H1 (cell line): ENCODE measurements at regions not wholly inside any gene's neighbourhood (a gene's known extent, or its start where the extent isn't known, plus 50 kb on each side); places are given as distances from the start of the nearest gene placed in this dataset.

Source experiments
- CTCF ChIA-PET: fragments of 300-600 bp; sonication (Branson Sonifier 250); formaldehyde crosslinking; loops from one replicate; lab custom pipeline; 2021; ENCODE audit not compliant: partially characterized antibody; lab: Charles Lee
- POLR2A ChIA-PET: fragments of 300-600 bp; sonication (Branson Sonifier 250); formaldehyde crosslinking; loops from one replicate; lab custom pipeline; 2021; ENCODE audit warnings: inconsistent platforms; ENCODE audit not compliant: partially characterized antibody; lab: Charles Lee
- DNase-seq, 2 experiments: peaks; one replicate each; pipeline versions ENCODE4 v3.0.0 to v3.0.0-alpha.2; 2010 to 2022; ENCODE audit warnings: low spot score in 2 of 2, low read depth in 1 of 2, mixed read lengths in 1 of 2
- FAIRE-seq: peaks from 2 replicates; lab custom pipeline; 2011; peaks lifted over from hg19 to GRCh38; lab: Jason Lieb, UNC
- H2AFZ ChIP-seq: 2 replicates; pipeline ENCODE4 v1.8.1; 2012; ENCODE audit warnings: low read length, inconsistent platforms
- H2AK5ac ChIP-seq: 2 replicates; pipeline ENCODE4 v1.6.1; 2013; ENCODE audit warnings: low read depth, low read length
- H2BK120ac ChIP-seq: replicated peaks from 2 replicates; pipeline ENCODE3; 2013; ENCODE audit warnings: low read depth, low read length, inconsistent platforms
- H2BK12ac ChIP-seq: 2 replicates; pipeline ENCODE4 v1.6.1; 2013; ENCODE audit warnings: low read depth, low read length
- H2BK15ac ChIP-seq: 2 replicates; pipeline ENCODE4 v1.6.1; 2013; ENCODE audit warnings: low read length
- H2BK20ac ChIP-seq: 2 replicates; pipeline ENCODE4 v1.6.1; 2013; ENCODE audit warnings: low read length
- H2BK5ac ChIP-seq: 2 replicates; pipeline ENCODE4 v1.6.1; 2013; ENCODE audit warnings: low read depth, low read length
- H3K14ac ChIP-seq: 2 replicates; pipeline ENCODE4 v1.6.1; 2013; ENCODE audit warnings: inconsistent platforms; ENCODE audit not compliant: insufficient read length
- H3K18ac ChIP-seq: 2 replicates; pipeline ENCODE4 v1.6.1; 2013; ENCODE audit warnings: low read length; ENCODE audit errors: extremely low read depth
- H3K23ac ChIP-seq: 2 replicates; pipeline ENCODE4 v1.6.1; 2013; ENCODE audit warnings: inconsistent platforms; ENCODE audit not compliant: insufficient read length
- H3K23me2 ChIP-seq: 2 replicates; pipeline ENCODE4 v1.6.1; 2013; ENCODE audit warnings: low read depth, low read length
- H3K27ac ChIP-seq: 2 replicates; pipeline ENCODE4 v1.6.1; 2011; ENCODE audit warnings: low read depth, low read length, inconsistent platforms
- H3K27me3 ChIP-seq, 4 experiments: replicated peaks in 1 of 4; 1 replicate in 1 of 4; 2 replicates in 3 of 4; pipeline versions ENCODE4 v1.6.1 to v1.8.1; 2011 to 2013; ENCODE audit warnings: low read length in 3 of 4, mild to moderate bottlenecking in 3 of 4, inconsistent platforms in 2 of 4, mixed read lengths in 2 of 4, moderate library complexity in 1 of 4; ENCODE audit not compliant: control insufficient read depth in 3 of 4, insufficient read depth in 3 of 4; ENCODE audit errors: extremely low read depth in 1 of 4
- H3K36me3 ChIP-seq, 4 experiments: 2 replicates each; pipeline versions ENCODE4 v1.6.1 to v1.8.1; 2011 to 2013; ENCODE audit warnings: mild to moderate bottlenecking in 4 of 4, low read length in 3 of 4, moderate library complexity in 2 of 4, control low read depth in 1 of 4, inconsistent platforms in 1 of 4; ENCODE audit not compliant: insufficient read depth in 4 of 4, control insufficient read depth in 2 of 4
- H3K4ac ChIP-seq: replicated peaks from 2 replicates; pipeline ENCODE3; 2013; ENCODE audit warnings: low read length, low read depth, mixed read lengths, inconsistent platforms; ENCODE audit not compliant: insufficient read length
- H3K4me1 ChIP-seq, 4 experiments: replicated peaks in 1 of 4; 1 replicate in 1 of 4; 2 replicates in 3 of 4; pipeline versions ENCODE4 v1.6.1 to v1.8.1; 2011 to 2013; ENCODE audit warnings: low read length in 3 of 4, inconsistent platforms in 2 of 4, mixed read lengths in 1 of 4; ENCODE audit not compliant: insufficient read depth in 4 of 4, control insufficient read depth in 3 of 4
- H3K4me2 ChIP-seq, 2 experiments: 2 replicates each; pipeline versions ENCODE4 v1.6.1 to v1.8.1; 2011 to 2013; ENCODE audit warnings: low read depth in 2 of 2, low read length in 2 of 2, control low read depth in 1 of 2, inconsistent platforms in 1 of 2, mild to moderate bottlenecking in 1 of 2; ENCODE audit not compliant: insufficient read depth in 1 of 2
- H3K4me3 ChIP-seq, 4 experiments: fragments of 200-600, 300-600 bp in 1 of 4; sonication (generic), shearing (Covaris generic), sonication (Bioruptor Twin) in 1 of 4; 2 replicates each; pipeline versions ENCODE4 v1.5.1 to v1.8.1; 2011 to 2016; ENCODE audit warnings: low read length in 4 of 4, low read depth in 3 of 4, control low read depth in 2 of 4, inconsistent platforms in 2 of 4, mild to moderate bottlenecking in 2 of 4, mixed read lengths in 1 of 4, moderate library complexity in 1 of 4; ENCODE audit not compliant: insufficient read depth in 2 of 4; ENCODE audit errors: extremely low read depth in 1 of 4
- H3K56ac ChIP-seq: replicated peaks from 2 replicates; pipeline ENCODE3; 2013; ENCODE audit warnings: low read depth, mild to moderate bottlenecking, mixed read lengths, low read length, inconsistent platforms; ENCODE audit not compliant: insufficient read length
- H3K79me1 ChIP-seq: 2 replicates; pipeline ENCODE4 v1.6.1; 2013; ENCODE audit warnings: low read depth, low read length, control low read depth
- H3K79me2 ChIP-seq, 2 experiments: 2 replicates each; pipeline versions ENCODE4 v1.6.1 to v1.8.1; 2012 to 2013; ENCODE audit warnings: low read length in 2 of 2, mild to moderate bottlenecking in 2 of 2, inconsistent platforms in 1 of 2; ENCODE audit not compliant: insufficient read depth in 2 of 2, control insufficient read depth in 1 of 2
- H3K9ac ChIP-seq, 4 experiments: replicated peaks in 1 of 4; 1 replicate in 1 of 4; 2 replicates in 3 of 4; pipeline versions ENCODE4 v1.6.1 to v1.8.1; 2011 to 2013; ENCODE audit warnings: low read depth in 3 of 4, low read length in 3 of 4, control low read depth in 2 of 4, mild to moderate bottlenecking in 2 of 4, moderate library complexity in 2 of 4, inconsistent platforms in 1 of 4; ENCODE audit errors: extremely low read depth in 1 of 4
- H3K9me3 ChIP-seq, 2 experiments: 2 replicates each; pipeline versions ENCODE4 v1.6.1 to v1.8.1; 2012 to 2013; ENCODE audit warnings: mild to moderate bottlenecking in 2 of 2, moderate library complexity in 2 of 2, control low read depth in 1 of 2, inconsistent platforms in 1 of 2, low read depth in 1 of 2, low read length in 1 of 2, mixed read lengths in 1 of 2; ENCODE audit not compliant: insufficient read depth in 2 of 2
- H4K20me1 ChIP-seq, 2 experiments: replicated peaks in 1 of 2; 2 replicates each; pipeline versions ENCODE3 to v1.8.1; 2011 to 2013; ENCODE audit warnings: inconsistent platforms in 2 of 2, low read length in 2 of 2, mild to moderate bottlenecking in 1 of 2; ENCODE audit not compliant: insufficient read depth in 2 of 2, control insufficient read depth in 1 of 2
- H4K5ac ChIP-seq: 2 replicates; pipeline ENCODE4 v1.6.1; 2013; ENCODE audit warnings: low read length, low read depth, mixed read lengths, inconsistent platforms; ENCODE audit not compliant: insufficient read length
- H4K8ac ChIP-seq: 2 replicates; pipeline ENCODE4 v1.8.0; 2013; ENCODE audit warnings: mild to moderate bottlenecking, moderate library complexity, low read length, inconsistent platforms; ENCODE audit not compliant: insufficient read depth; ENCODE audit errors: extremely low read depth
- H4K91ac ChIP-seq: replicated peaks from 2 replicates; pipeline ENCODE3; 2013; ENCODE audit warnings: low read length, mixed read lengths, inconsistent platforms; ENCODE audit not compliant: insufficient read length
- ASH2L ChIP-seq: fragments of 200-600, 300-600 bp; sonication (generic); IDR thresholded peaks from one replicate; pipeline ENCODE4 v1.7.1; 2017; ENCODE audit warnings: low read length
- CTBP2 ChIP-seq: IDR thresholded peaks from 2 replicates; pipeline ENCODE4 v1.7.0; 2011; ENCODE audit warnings: borderline replicate concordance, mild to moderate bottlenecking, moderate library complexity, mixed read lengths, low read length; ENCODE audit not compliant: insufficient read depth, insufficient read length
- GABPA ChIP-seq: IDR thresholded peaks from 2 replicates; pipeline ENCODE4 v1.6.1; 2011; ENCODE audit warnings: mild to moderate bottlenecking, low read length, moderate library complexity, borderline replicate concordance; ENCODE audit not compliant: insufficient read depth
- HDAC6 ChIP-seq: IDR thresholded peaks from one replicate; pipeline ENCODE4 v1.7.1; 2012; ENCODE audit warnings: low read depth, mild to moderate bottlenecking, inconsistent platforms, low read length, moderate library complexity
- JUN ChIP-seq: IDR thresholded peaks from 2 replicates; pipeline ENCODE4 v1.6.1; 2011; ENCODE audit warnings: low read depth, mild to moderate bottlenecking, improper control_type of control experiment, low read length
- NANOG ChIP-seq: IDR thresholded peaks from 2 replicates; pipeline ENCODE4 v1.6.1; 2011; ENCODE audit warnings: low read length, low read depth, mild to moderate bottlenecking, inconsistent platforms; ENCODE audit not compliant: insufficient read depth, poor library complexity, severe bottlenecking
- POLR2A ChIP-seq, 2 experiments: IDR thresholded peaks; 1 replicate in 1 of 2; 2 replicates in 1 of 2; pipeline ENCODE4 v1.6.1; 2011; ENCODE audit warnings: low read depth in 2 of 2, low read length in 2 of 2, mild to moderate bottlenecking in 2 of 2; ENCODE audit errors: control extremely low read depth in 1 of 2
- RAD21 ChIP-seq, 2 experiments: IDR thresholded peaks in 1 of 2; conservative IDR thresholded peaks in 1 of 2; 2 replicates each; pipeline ENCODE4 v1.6.1; 2011; ENCODE audit warnings: low read depth in 2 of 2, low read length in 2 of 2, improper control_type of control experiment in 1 of 2, inconsistent platforms in 1 of 2, mild to moderate bottlenecking in 1 of 2, moderate library complexity in 1 of 2
- TAF1 ChIP-seq: IDR thresholded peaks from 2 replicates; pipeline ENCODE4 v1.6.1; 2011; ENCODE audit warnings: mild to moderate bottlenecking, low read depth, low read length
- YY1 ChIP-seq: IDR thresholded peaks from 2 replicates; pipeline ENCODE4 v1.6.1; 2011; ENCODE audit warnings: low read depth, mild to moderate bottlenecking, low read length
- WGBS, 2 experiments: shearing (Covaris generic) in 1 of 2; methylation state at CpG; one replicate each; pipeline versions ENCODE4 v1.1.6 to v1.1.7; 2013 to 2015; ENCODE audit warnings: low lambda C conversion rate in 2 of 2, mixed read lengths in 2 of 2, inconsistent platforms in 1 of 2, low coverage in 1 of 2, missing lambda C conversion rate in 1 of 2; ENCODE audit not compliant: insufficient replicate concordance in 2 of 2, insufficient coverage in 1 of 2, insufficient read length in 1 of 2; ENCODE audit errors: extremely low coverage in 1 of 2, missing lambda C conversion rate in 1 of 2; 5-methylcytosine and 5-hydroxymethylcytosine counted together
- TF ChIP-seq, protein P1 (sequence below): IDR thresholded peaks from 2 replicates; pipeline ENCODE4 v1.6.1; 2012; ENCODE audit warnings: low read length, inconsistent platforms

- CTCF ChIA-PET, result interaction anchor here (0.7 to 1.5 kb wide), 15 partner anchors 8 to 537 kb away, joined by 3 to 6 read pairs (median 3); no protein-coding TSS in a partner anchor
- no peak overlapping the region for H2BK5ac ChIP-seq
- no peak overlapping the region for H3K27ac ChIP-seq
- no peaks in the 10 kb centered on the region for H3K36me3 ChIP-seq
- H3K27me3 ChIP-seq, result no peaks in the 10 kb centered on the region
- no peak overlapping the region for H3K14ac ChIP-seq
- no peak overlapping the region for H3K18ac ChIP-seq
- H4K8ac ChIP-seq, result no peak overlapping the region
- H4K20me1 ChIP-seq, result no peaks in the 10 kb centered on the region
- H2BK12ac ChIP-seq, result no peak overlapping the region
- H3K56ac ChIP-seq, result no peak overlapping the region
- no peaks in the 10 kb centered on the region for H3K79me2 ChIP-seq
- no peak overlapping the region for H2AK5ac ChIP-seq
- no peaks in the 10 kb centered on the region for H3K79me1 ChIP-seq
- peak overlapping the region; percentile 83 for H2AFZ ChIP-seq
- no peak overlapping the region for H4K91ac ChIP-seq
- DNase-seq (peak; percentile 91 to 93), FAIRE-seq (peak; percentile 81)
- H2BK120ac ChIP-seq, result no peak overlapping the region
- WGBS, 2 experiments, result 3% methylated on average over 28 of the region's 28 CpGs; no CpG with 5 or more reads in 1 of the 2 experiments
- H3K9me3 ChIP-seq, result no peaks in the 10 kb centered on the region
- H3K9ac ChIP-seq, result peak overlapping the region in 2 of 4 experiments; percentile 0 to 8; a peak in 2 of 7 replicates
- peak overlapping the region; percentile 12 to 75 for H3K4me2 ChIP-seq
- POLR2A ChIA-PET, result interaction anchor here (0.7 to 1.5 kb wide), 2 partner anchors 38 to 538 kb away, joined by 3 read pairs; no protein-coding TSS in a partner anchor
- H3K4me3 ChIP-seq, result peak overlapping the region; percentile 64 to 97 (median 89)
- no peak overlapping the region for H2BK20ac ChIP-seq
- no peak overlapping the region for H3K4ac ChIP-seq
- H3K4me1 ChIP-seq, result no peaks in the 10 kb centered on the region; a peak in 1 of 7 replicates
- H4K5ac ChIP-seq, result no peak overlapping the region
- no peak overlapping the region for H2BK15ac ChIP-seq
- no peaks in the 10 kb centered on the region for H3K23me2 ChIP-seq
- no peak overlapping the region for H3K23ac ChIP-seq
- no peak for TF ChIP-seq NANOG
- no peak for TF ChIP-seq POLR2A (IDR thresholded peaks at IDR 0.05; ENCODE audit: control extremely low read depth in 1 of 2, low read depth in 2 of 2, low read length in 2 of 2)
- TF ChIP-seq ASH2L, result peak; percentile 71
- no peak for TF ChIP-seq RAD21 (IDR thresholded peaks at IDR 0.05 in 1 of 2, conservative IDR thresholded peaks at IDR 0.05 in 1 of 2; ENCODE audit: low read depth in 2 of 2, low read length in 2 of 2)
- TF ChIP-seq CTBP2, result no peak
- peak; percentile 58 for TF ChIP-seq YY1
- no peak for TF ChIP-seq GABPA
- TF ChIP-seq JUN, result no peak
- TF ChIP-seq TAF1, result no peak
- TF ChIP-seq HDAC6, result peak; percentile 33
- TF ChIP-seq, protein P1, sequence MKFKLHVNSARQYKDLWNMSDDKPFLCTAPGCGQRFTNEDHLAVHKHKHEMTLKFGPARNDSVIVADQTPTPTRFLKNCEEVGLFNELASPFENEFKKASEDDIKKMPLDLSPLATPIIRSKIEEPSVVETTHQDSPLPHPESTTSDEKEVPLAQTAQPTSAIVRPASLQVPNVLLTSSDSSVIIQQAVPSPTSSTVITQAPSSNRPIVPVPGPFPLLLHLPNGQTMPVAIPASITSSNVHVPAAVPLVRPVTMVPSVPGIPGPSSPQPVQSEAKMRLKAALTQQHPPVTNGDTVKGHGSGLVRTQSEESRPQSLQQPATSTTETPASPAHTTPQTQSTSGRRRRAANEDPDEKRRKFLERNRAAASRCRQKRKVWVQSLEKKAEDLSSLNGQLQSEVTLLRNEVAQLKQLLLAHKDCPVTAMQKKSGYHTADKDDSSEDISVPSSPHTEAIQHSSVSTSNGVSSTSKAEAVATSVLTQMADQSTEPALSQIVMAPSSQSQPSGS, result peak; percentile 87; the same call in 1 of the 2 replicates
Measured at GRCh38 chr6:27688014-27688586, 215.2 kb upstream of the ZNF184 start.
